ENCODE measurements at regions not wholly inside any gene's neighbourhood (a gene's known extent, or its start where the extent isn't known, plus 50 kb on each side); places are given as distances from the start of the nearest gene placed in this dataset.
"Not testable (repeated sequence)": the region's sequence is repeated elsewhere in the genome, so short reads cannot be mapped to it uniquely, and the experiment has no call there.

- Mint-ChIP-seq H3K9me3 (no peaks in the 10 kb centered on the region), H3K4me3 (no peak overlapping the region), H3K36me3 (no peaks in the 10 kb centered on the region), H3K4me1 (no peaks in the 10 kb centered on the region), H3K27ac (no peak overlapping the region), H3K27me3 (peaks cover 0 to 13% (median 6%) of the 10 kb centered on the region in 5 donors)
- DNase-seq (no peak), ATAC-seq (no peak)
- POLR2A ChIA-PET, result no interaction called here
Observed at GRCh38 chr6:105545228-105545920, 142.5 kb upstream of the PREP start.

- DNase-seq, result no peak
- Mint-ChIP-seq H3K36me3 (no peaks in the 10 kb centered on the region), H3K27me3 (peaks cover 1 to 19% (median 4%) of the 10 kb centered on the region in 5 donors), H3K9me3 (no peaks in the 10 kb centered on the region), H3K4me1 (no peaks in the 10 kb centered on the region), H3K27ac (no peak overlapping the region), H3K4me3 (no peak overlapping the region)
- no peak for ATAC-seq
- POLR2A ChIA-PET, result no interaction called here
Observed at GRCh38 chr6:105539911-105540310, 137.0 kb upstream of the PREP start.

GRCh38 chr6:105537981-105538578, 135.2 kb upstream of the PREP start:
- Mint-ChIP-seq H3K4me3 (no peak overlapping the region), H3K27me3 (peaks cover 0 to 21% (median 3%) of the 10 kb centered on the region in 5 donors), H3K27ac (no peak overlapping the region), H3K36me3 (no peaks in the 10 kb centered on the region), H3K4me1 (no peaks in the 10 kb centered on the region), H3K9me3 (no peaks in the 10 kb centered on the region)
- ATAC-seq, result no peak
- POLR2A ChIA-PET, result no interaction called here
- DNase-seq, result no peak

GRCh38 chr6:105536961-105537360, 134.1 kb upstream of the PREP start:
- Mint-ChIP-seq H3K27ac (no peak overlapping the region), H3K36me3 (no peaks in the 10 kb centered on the region), H3K4me3 (no peak overlapping the region), H3K9me3 (no peaks in the 10 kb centered on the region), H3K4me1 (no peaks in the 10 kb centered on the region), H3K27me3 (peaks cover 0 to 32% (median 5%) of the 10 kb centered on the region in 5 donors)
- POLR2A ChIA-PET, result no interaction called here
- ATAC-seq (no peak), DNase-seq (no peak)

- no peaks in the 10 kb centered on the region for H3K36me3 Mint-ChIP-seq
- H3K4me1 Mint-ChIP-seq, result no peaks in the 10 kb centered on the region
- POLR2A ChIA-PET, result no interaction called here
- ATAC-seq, result no peak
- no peak overlapping the region for H3K4me3 Mint-ChIP-seq
- H3K27me3 Mint-ChIP-seq, result peaks cover 0 to 31% (median 6%) of the 10 kb centered on the region in 5 donors
- no peak for DNase-seq
- H3K9me3 Mint-ChIP-seq, result no peaks in the 10 kb centered on the region
- no peak overlapping the region for H3K27ac Mint-ChIP-seq
Observed at GRCh38 chr6:105533301-105533700, 130.4 kb upstream of the PREP start.

GRCh38 chr6:105526225-105526872, 123.5 kb upstream of the PREP start:
- POLR2A ChIA-PET, result no interaction called here
- H3K27ac Mint-ChIP-seq, result no peak overlapping the region
- H3K9me3 Mint-ChIP-seq, result peaks cover 0 to 2% (median 0%) of the 10 kb centered on the region in 9 donors
- no peak for ATAC-seq
- H3K36me3 Mint-ChIP-seq, result no peaks in the 10 kb centered on the region
- no peak for DNase-seq
- no peak overlapping the region for H3K4me3 Mint-ChIP-seq
- no peaks in the 10 kb centered on the region for H3K4me1 Mint-ChIP-seq
- peaks cover 0 to 4% (median 0%) of the 10 kb centered on the region in 5 donors for H3K27me3 Mint-ChIP-seq

GRCh38 chr6:105522626-105523322, 119.9 kb upstream of the PREP start:
- no peaks in the 10 kb centered on the region for H3K4me1 Mint-ChIP-seq
- no peak for DNase-seq
- POLR2A ChIA-PET, result no interaction called here
- H3K9me3 Mint-ChIP-seq, result peaks cover 0 to 4% (median 0%) of the 10 kb centered on the region in 9 donors
- no peak for ATAC-seq
- H3K36me3 Mint-ChIP-seq, result no peaks in the 10 kb centered on the region
- no peak overlapping the region for H3K27ac Mint-ChIP-seq
- H3K27me3 Mint-ChIP-seq, result peaks cover 0 to 7% (median 4%) of the 10 kb centered on the region in 5 donors
- H3K4me3 Mint-ChIP-seq, result no peak overlapping the region

GRCh38 chr6:105519954-105520353, 117.1 kb upstream of the PREP start:
- Mint-ChIP-seq H3K36me3 (no peaks in the 10 kb centered on the region), H3K27me3 (peaks cover 8 to 26% (median 14%) of the 10 kb centered on the region in 5 donors), H3K9me3 (peaks cover 0 to 4% (median 0%) of the 10 kb centered on the region in 9 donors), H3K4me1 (no peaks in the 10 kb centered on the region), H3K27ac (no peak overlapping the region), H3K4me3 (no peak overlapping the region)
- ATAC-seq (no peak), DNase-seq (no peak)
- POLR2A ChIA-PET, result no interaction called here

GRCh38 chr6:105518993-105519392, 116.1 kb upstream of the PREP start:
- H3K4me3 Mint-ChIP-seq, H3K36me3 Mint-ChIP-seq, ATAC-seq, H3K27ac Mint-ChIP-seq, DNase-seq, H3K4me1 Mint-ChIP-seq, POLR2A ChIA-PET, H3K9me3 Mint-ChIP-seq: not testable (repeated sequence)
- peaks cover 8 to 27% (median 18%) of the 10 kb centered on the region in 5 donors for H3K27me3 Mint-ChIP-seq

- ATAC-seq, result no peak
- Mint-ChIP-seq H3K4me3 (no peak overlapping the region), H3K4me1 (peaks cover 0 to under 1% (median 0%) of the 10 kb centered on the region in 4 donors), H3K36me3 (no peaks in the 10 kb centered on the region), H3K27me3 (peaks cover 11 to 33% (median 22%) of the 10 kb centered on the region in 5 donors), H3K27ac (no peak overlapping the region), H3K9me3 (peaks cover 0 to 4% (median 0%) of the 10 kb centered on the region in 9 donors)
- no peak for DNase-seq
- POLR2A ChIA-PET, result no interaction called here
Observed at GRCh38 chr6:105515054-105515453, 112.2 kb upstream of the PREP start.

GRCh38 chr6:105514306-105514705, 111.4 kb upstream of the PREP start:
- POLR2A ChIA-PET, result no interaction called here
- ATAC-seq (no peak), DNase-seq (no peak)
- Mint-ChIP-seq H3K4me3 (no peak overlapping the region), H3K27me3 (peaks cover 12 to 41% (median 24%) of the 10 kb centered on the region in 5 donors), H3K36me3 (no peaks in the 10 kb centered on the region), H3K27ac (no peak overlapping the region), H3K9me3 (peaks cover 0 to 4% (median 0%) of the 10 kb centered on the region in 9 donors), H3K4me1 (peaks cover 0 to 3% (median 0%) of the 10 kb centered on the region in 4 donors)

GRCh38 chr6:105511639-105512038, 108.8 kb upstream of the PREP start:
- H3K9me3 Mint-ChIP-seq, result no peaks in the 10 kb centered on the region
- peaks cover 8 to 33% (median 17%) of the 10 kb centered on the region in 5 donors for H3K27me3 Mint-ChIP-seq
- H3K4me3 Mint-ChIP-seq, result no peak overlapping the region
- H3K4me1 Mint-ChIP-seq, result peaks cover 0 to 3% (median 0%) of the 10 kb centered on the region in 4 donors
- POLR2A ChIA-PET, result no interaction called here
- no peaks in the 10 kb centered on the region for H3K36me3 Mint-ChIP-seq
- DNase-seq, result no peak
- H3K27ac Mint-ChIP-seq, result no peak overlapping the region
- no peak for ATAC-seq

- Mint-ChIP-seq H3K4me1 (peaks cover 0 to 3% (median 0%) of the 10 kb centered on the region in 4 donors), H3K27ac (no peak overlapping the region), H3K27me3 (peaks cover 6 to 32% (median 14%) of the 10 kb centered on the region in 5 donors), H3K9me3 (no peaks in the 10 kb centered on the region), H3K4me3 (no peak overlapping the region), H3K36me3 (no peaks in the 10 kb centered on the region)
- ATAC-seq (no peak), DNase-seq (no peak)
- POLR2A ChIA-PET, result no interaction called here
Observed at GRCh38 chr6:105510746-105511145, 107.9 kb upstream of the PREP start.
